Ishikawa (cell line): ENCODE measurements at regions not wholly inside any gene's neighbourhood (a gene's known extent, or its start where the extent isn't known, plus 50 kb on each side); places are given as distances from the start of the nearest gene placed in this dataset.

Experiments
- TAF1 ChIP-seq: IDR thresholded peaks from 2 replicates; pipeline ENCODE4 v1.6.1; 2012; ENCODE audit warnings: low read depth, mild to moderate bottlenecking
- YY1 ChIP-seq: IDR thresholded peaks from 2 replicates; pipeline ENCODE4 v1.6.1; 2012; ENCODE audit warnings: low read depth

DNA sequence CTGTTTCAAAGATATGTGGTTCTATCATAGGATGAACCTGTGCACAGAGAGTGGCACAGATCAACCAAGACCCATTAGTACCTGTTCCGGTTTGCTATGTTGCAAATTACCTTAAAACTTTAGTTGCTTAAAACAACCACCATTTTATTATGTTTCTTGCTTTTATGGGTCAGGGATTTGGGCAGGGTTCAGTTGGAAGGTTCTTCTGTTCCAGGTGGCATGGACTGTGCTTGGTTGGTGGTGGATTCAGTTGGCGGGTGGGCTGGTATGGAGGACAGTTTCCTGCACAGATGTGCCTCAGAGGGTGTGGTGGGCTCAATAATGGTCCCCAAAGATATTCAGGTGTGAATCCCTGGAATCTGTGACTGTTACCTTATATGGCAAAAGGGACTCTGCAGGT lies 166.3 kb downstream of the SLC35B3 start:
- TF ChIP-seq TAF1 (no peak), YY1 (no peak)
